ENCODE measurements at regions not wholly inside any gene's neighbourhood (a gene's known extent, or its start where the extent isn't known, plus 50 kb on each side); places are given as distances from the start of the nearest gene placed in this dataset.
"Not testable (repeated sequence)": the region's sequence is repeated elsewhere in the genome, so short reads cannot be mapped to it uniquely, and the experiment has no call there.

- not testable (repeated sequence) for DNase-seq (ENCODE audit: extremely low read depth, low read depth, low spot score)
Measured at GRCh38 chr5:88622890-88623289, 260.1 kb downstream of the MEF2C start.

- DNase-seq (ENCODE audit: extremely low read depth, low read depth, low spot score) = not testable (repeated sequence)
Measured at GRCh38 chr5:88615767-88616166, 267.2 kb downstream of the MEF2C start.

DNA sequence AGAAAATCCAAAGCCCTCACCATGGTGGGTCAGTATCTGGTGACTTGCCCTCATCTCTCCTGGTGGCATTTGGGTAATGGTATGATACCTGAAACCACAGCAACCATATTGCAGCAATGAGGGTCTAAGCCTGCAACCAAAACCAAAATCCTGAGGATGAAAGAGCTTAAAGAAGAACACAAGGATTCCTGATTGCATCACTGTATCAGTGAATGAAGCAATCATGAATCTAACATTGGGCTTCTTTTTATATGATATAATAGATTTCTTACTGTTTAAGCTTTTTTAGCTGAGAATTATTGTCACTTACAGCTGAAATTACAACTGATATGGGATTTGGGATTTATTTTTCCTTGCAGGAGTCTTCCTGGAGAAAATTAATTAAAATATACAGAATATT lies 269.9 kb downstream of the MEF2C start:
- no peak for DNase-seq (ENCODE audit: extremely low read depth, low read depth, low spot score)

DNA sequence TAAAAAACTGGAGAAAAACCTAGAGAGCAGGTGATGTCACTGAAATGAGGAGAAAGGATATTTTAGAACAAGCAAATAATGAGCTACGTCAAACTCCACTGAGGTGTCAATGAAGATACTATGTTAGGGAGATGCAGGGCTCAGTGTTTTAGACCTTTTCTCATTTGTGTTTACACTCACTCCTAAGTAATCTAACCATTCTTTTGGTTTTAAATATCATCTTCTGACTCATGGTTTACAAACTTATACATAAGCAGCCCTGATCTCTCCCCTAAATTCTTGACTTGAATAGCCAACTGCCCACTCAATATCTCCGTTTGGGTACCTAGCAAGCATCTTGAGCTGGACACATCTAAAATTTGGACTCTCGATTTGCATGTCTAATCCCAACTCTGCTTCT lies 272.4 kb downstream of the MEF2C start:
- DNase-seq (ENCODE audit: extremely low read depth, low read depth, low spot score) = no peak

DNA sequence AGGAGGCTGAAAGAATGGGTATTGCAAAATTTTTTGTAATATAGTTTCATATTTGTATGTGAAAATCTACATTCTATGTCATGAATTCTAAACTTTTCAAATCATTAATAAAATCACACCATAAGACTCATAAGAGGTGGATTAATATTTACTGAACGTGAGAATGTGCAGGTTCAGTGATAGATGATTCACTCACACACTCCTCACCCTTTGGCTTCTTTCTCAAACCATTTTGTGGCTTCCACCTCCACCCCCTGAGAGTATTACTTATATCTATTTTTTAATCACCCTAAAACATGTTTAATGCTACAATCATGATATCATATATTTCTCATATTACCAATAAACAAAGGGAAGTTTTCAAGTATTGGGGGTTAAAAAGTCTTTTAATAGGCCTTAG lies 275.5 kb downstream of the MEF2C start:
- DNase-seq (ENCODE audit: extremely low read depth, low read depth, low spot score) = no peak

GRCh38 chr5:88606626-88607025 lies 276.4 kb downstream of the MEF2C start:
- no peak for DNase-seq (ENCODE audit: extremely low read depth, low read depth, low spot score)

DNA sequence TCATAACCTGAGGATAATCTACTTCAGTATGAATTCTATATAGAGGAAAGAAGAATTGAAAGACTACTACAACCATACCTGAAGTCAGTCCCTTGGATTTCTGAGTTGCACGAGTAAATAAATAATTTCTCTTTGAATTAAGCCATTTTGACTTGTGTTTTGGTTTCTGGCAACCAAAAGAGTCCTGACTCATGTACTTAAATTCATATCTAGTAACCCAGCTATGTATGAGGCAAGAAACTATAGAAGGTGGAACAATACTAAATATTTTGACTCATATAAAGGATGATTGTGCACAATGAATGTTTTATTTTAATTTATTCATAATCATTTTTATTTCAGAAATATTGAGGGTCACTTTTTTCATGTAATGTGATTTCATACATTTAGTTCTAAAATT lies 276.8 kb downstream of the MEF2C start:
- no peak for DNase-seq (ENCODE audit: extremely low read depth, low read depth, low spot score)

DNA sequence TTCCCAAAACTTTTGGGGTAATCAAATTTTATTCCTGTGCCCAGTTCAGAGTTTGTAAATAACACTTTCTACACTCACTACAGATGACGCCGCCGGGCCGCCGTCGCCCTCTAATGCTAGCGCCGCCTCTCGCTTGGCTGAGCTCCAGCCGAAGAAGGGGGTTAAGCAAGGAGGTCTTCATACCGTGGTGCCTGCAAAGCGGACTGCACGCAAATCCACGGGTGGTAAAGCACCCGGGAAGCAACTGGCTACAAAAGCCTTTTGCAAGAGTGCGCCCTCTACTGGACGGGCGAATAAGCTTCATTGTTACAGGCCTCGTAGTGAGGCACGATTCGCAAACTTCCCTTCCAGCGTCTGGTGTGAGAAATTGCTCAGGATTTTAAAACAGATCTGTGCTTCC lies 280.4 kb downstream of the MEF2C start:
- no peak for DNase-seq (ENCODE audit: extremely low read depth, low read depth, low spot score)

- no peak for DNase-seq (ENCODE audit: extremely low read depth, low read depth, low spot score)
Measured at GRCh38 chr5:88594441-88594840, 288.5 kb downstream of the MEF2C start.

GRCh38 chr5:88588609-88589008 lies 294.4 kb downstream of the MEF2C start:
- no peak for DNase-seq (ENCODE audit: extremely low read depth, low read depth, low spot score)

GRCh38 chr5:88583471-88583870 lies 299.5 kb downstream of the MEF2C start:
- DNase-seq (ENCODE audit: extremely low read depth, low read depth, low spot score) = no peak

GRCh38 chr5:88558366-88558765 lies 289.7 kb upstream of the TMEM161B start:
- no peak for DNase-seq (ENCODE audit: extremely low read depth, low read depth, low spot score)

DNA sequence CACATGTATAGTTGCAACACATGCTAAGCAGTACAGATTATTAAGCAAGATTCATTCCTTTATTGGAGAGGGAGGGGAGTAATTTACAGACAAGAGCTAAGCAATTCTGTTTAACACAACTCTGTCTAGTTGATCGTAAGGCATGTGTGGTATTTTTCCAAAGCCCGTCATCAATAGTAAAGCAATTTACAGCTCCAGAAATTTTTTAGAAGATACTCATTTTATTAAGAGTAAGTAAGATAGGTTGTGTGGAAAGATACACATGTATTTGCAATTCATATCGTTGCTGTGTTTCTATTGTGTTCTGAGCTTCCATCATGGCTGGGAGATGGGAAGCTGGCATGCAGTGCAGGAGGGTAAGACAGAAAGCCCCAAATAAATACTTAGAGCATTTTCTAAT lies 289.2 kb upstream of the TMEM161B start:
- DNase-seq (ENCODE audit: extremely low read depth, low read depth, low spot score) = no peak

- no peak for DNase-seq (ENCODE audit: extremely low read depth, low read depth, low spot score)
Measured at GRCh38 chr5:88557131-88557530, 288.5 kb upstream of the TMEM161B start.

- no peak for DNase-seq (ENCODE audit: extremely low read depth, low read depth, low spot score)
Measured at GRCh38 chr5:88556406-88556805, 287.8 kb upstream of the TMEM161B start.

- DNase-seq (ENCODE audit: extremely low read depth, low read depth, low spot score) = no peak
Measured at GRCh38 chr5:88555674-88556073, 287.0 kb upstream of the TMEM161B start.

GRCh38 chr5:88553986-88554385 lies 285.3 kb upstream of the TMEM161B start:
- DNase-seq (ENCODE audit: extremely low read depth, low read depth, low spot score) = no peak

- DNase-seq (ENCODE audit: extremely low read depth, low read depth, low spot score) = no peak
Measured at GRCh38 chr5:88553136-88553875, 284.7 kb upstream of the TMEM161B start.

GRCh38 chr5:88552426-88552825 lies 283.8 kb upstream of the TMEM161B start:
- no peak for DNase-seq (ENCODE audit: extremely low read depth, low read depth, low spot score)

DNA sequence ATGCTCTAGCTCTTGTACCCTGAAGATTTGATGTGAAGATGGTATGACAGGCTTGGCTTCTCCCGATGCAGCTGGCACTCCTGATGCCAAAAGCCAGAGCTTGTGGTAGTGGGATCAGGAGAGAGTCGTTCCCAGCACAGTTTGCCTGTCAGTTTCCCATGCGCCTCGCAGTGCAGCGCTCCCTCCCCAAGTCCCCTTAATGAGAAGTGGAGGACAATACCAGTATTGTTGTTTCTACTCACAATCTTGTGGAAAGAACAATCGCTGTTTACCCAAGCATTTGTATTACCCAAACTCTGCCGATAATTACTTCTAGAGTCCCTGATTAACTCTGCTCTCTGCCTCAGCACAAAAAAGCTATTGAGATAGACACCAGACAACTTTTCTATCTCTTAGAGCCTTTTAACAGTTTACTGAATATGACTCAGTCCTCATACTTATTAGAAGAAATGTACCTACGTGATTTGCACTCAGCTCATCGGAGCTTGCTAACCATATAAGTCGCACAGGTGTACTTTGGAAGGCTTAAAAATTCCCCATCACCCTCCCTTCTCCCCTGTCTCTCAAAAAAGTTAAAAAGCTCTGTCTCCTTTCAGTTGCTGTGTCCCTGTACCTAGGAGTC lies 283.2 kb upstream of the TMEM161B start:
- no peak for DNase-seq (ENCODE audit: extremely low read depth, low read depth, low spot score)

DNA sequence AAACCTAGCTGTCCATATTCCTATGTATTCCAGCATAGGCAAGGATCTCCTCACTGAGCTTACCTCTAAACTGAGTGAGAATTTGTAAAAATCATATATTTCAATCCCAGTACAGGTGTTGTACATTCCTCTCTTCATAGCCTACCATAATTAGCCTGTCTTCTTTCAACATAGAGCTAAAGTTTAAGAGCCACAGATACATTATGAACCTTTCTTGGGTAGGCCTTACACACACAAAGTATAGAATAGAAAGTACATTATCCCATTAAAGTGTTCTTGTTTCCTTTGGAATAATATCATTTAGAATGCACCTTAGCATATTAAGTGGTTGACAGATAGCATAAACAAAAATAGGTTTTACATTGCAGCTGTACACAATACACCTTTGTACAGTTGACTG lies 282.1 kb upstream of the TMEM161B start:
- no peak for DNase-seq (ENCODE audit: extremely low read depth, low read depth, low spot score)

- DNase-seq (ENCODE audit: extremely low read depth, low read depth, low spot score) = no peak
Measured at GRCh38 chr5:88548136-88548805, 279.6 kb upstream of the TMEM161B start.
